ENCODE measurements at regions not wholly inside any gene's neighbourhood (a gene's known extent, or its start where the extent isn't known, plus 50 kb on each side); places are given as distances from the start of the nearest gene placed in this dataset.
"Not testable (repeated sequence)": the region's sequence is repeated elsewhere in the genome, so short reads cannot be mapped to it uniquely, and the experiment has no call there.

DNA sequence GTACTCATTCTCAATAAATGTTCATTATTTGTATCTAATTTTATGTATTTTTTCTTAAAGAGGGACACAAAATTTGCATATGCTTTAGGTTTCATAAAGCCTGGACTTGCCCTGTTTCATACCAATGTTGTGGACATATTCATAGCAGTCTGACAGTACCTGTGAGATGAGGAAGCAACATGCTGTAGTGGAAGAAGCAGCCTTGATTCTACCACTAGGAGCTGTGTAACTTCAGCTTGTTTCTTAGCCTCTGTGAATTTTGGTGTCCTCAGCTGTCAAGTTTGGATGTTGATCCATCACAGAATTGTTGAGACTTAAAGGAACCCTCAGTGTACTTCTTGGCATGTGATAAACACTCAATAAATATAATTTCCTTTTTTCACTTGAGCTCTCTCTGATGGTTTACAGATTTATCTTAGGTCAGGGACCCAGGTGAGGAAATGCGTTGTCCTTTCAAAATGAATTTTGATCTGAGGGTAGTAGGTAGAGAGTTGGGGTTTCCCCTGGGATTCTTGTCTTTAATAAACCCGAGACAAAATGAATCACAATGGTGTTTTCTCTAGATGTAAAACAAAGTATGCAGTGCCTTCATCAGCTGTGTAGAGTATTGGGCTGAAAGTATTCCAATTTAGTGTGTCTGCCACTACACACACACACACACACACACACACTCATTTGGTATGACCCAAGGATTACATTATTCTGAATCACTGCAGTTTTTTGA, 152.1 kb downstream of the KCNRG start:
- no peaks in the 10 kb centered on the region for H3K36me3 ChIP-seq
- no peak overlapping the region for H3K9ac ChIP-seq (ENCODE audit: low read depth in 2 of 2, low read length in 2 of 2)
- no peaks in the 10 kb centered on the region for H3K9me3 ChIP-seq
- no peaks in the 10 kb centered on the region for H3K27me3 ChIP-seq
- TF ChIP-seq, protein P1, sequence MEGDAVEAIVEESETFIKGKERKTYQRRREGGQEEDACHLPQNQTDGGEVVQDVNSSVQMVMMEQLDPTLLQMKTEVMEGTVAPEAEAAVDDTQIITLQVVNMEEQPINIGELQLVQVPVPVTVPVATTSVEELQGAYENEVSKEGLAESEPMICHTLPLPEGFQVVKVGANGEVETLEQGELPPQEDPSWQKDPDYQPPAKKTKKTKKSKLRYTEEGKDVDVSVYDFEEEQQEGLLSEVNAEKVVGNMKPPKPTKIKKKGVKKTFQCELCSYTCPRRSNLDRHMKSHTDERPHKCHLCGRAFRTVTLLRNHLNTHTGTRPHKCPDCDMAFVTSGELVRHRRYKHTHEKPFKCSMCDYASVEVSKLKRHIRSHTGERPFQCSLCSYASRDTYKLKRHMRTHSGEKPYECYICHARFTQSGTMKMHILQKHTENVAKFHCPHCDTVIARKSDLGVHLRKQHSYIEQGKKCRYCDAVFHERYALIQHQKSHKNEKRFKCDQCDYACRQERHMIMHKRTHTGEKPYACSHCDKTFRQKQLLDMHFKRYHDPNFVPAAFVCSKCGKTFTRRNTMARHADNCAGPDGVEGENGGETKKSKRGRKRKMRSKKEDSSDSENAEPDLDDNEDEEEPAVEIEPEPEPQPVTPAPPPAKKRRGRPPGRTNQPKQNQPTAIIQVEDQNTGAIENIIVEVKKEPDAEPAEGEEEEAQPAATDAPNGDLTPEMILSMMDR (IDR thresholded peaks at IDR 0.05): no peak
- no peak overlapping the region for H3K27ac ChIP-seq
- no peaks in the 10 kb centered on the region for H3K4me1 ChIP-seq
- DNase-seq: no peak
- intact Hi-C loops (cut with DNase I): no loop called here
- H3K4me3 ChIP-seq: no peak overlapping the region

DNA sequence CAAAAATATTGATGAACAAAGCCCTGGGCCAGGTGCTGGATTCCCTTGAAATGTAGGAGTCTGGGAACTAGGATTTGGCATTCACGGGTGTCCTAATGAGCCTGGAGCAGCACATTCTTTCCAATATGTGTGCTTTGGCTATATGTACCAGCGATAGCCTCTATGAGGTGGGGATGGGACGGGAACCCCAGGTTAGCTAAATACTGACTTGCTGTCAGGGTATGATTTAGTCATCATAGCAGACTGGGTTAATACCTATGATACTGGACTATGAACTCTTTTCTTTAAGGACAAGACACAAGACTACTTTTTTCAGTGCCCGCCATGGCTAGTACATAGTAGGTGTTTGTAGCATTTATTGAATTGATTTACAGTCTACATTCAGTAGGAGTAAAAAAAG, 152.7 kb downstream of the KCNRG start:
- H3K36me3 ChIP-seq: no peaks in the 10 kb centered on the region
- no peak for DNase-seq
- no peak overlapping the region for H3K9ac ChIP-seq (ENCODE audit: low read depth in 2 of 2, low read length in 2 of 2)
- H3K4me1 ChIP-seq: no peaks in the 10 kb centered on the region
- no peaks in the 10 kb centered on the region for H3K9me3 ChIP-seq
- intact Hi-C loops (cut with DNase I): no loop called here
- no peak overlapping the region for H3K27ac ChIP-seq
- H3K4me3 ChIP-seq: no peak overlapping the region
- no peaks in the 10 kb centered on the region for H3K27me3 ChIP-seq
- TF ChIP-seq, protein P1 (IDR thresholded peaks at IDR 0.05): no peak

DNA sequence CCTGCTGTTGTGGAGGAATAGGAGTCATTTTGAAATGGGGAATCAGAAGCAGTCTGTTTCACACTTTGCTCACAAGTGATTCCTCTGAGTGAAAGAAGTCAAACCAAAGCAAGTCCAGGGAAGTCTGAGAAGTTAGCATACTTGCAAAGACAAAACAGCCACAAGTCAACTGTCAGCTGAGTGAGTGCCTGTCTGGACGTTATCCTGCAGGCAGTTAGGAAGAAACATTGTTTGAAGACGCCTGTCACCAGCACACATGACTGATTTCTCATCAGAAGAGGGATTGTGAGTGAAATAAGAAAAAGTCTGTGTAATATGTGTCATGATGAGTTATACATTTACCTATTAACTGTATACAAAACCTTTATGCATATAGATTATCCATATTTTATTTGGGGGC, 153.5 kb downstream of the KCNRG start:
- no peaks in the 10 kb centered on the region for H3K27me3 ChIP-seq
- TF ChIP-seq, protein P1 (IDR thresholded peaks at IDR 0.05): no peak
- DNase-seq: no peak
- H3K36me3 ChIP-seq: no peaks in the 10 kb centered on the region
- no peak overlapping the region for H3K27ac ChIP-seq
- intact Hi-C loops (cut with DNase I): no loop called here
- no peak overlapping the region for H3K4me3 ChIP-seq
- H3K9me3 ChIP-seq: no peaks in the 10 kb centered on the region
- no peaks in the 10 kb centered on the region for H3K4me1 ChIP-seq
- no peak overlapping the region for H3K9ac ChIP-seq (ENCODE audit: low read depth in 2 of 2, low read length in 2 of 2)

DNA sequence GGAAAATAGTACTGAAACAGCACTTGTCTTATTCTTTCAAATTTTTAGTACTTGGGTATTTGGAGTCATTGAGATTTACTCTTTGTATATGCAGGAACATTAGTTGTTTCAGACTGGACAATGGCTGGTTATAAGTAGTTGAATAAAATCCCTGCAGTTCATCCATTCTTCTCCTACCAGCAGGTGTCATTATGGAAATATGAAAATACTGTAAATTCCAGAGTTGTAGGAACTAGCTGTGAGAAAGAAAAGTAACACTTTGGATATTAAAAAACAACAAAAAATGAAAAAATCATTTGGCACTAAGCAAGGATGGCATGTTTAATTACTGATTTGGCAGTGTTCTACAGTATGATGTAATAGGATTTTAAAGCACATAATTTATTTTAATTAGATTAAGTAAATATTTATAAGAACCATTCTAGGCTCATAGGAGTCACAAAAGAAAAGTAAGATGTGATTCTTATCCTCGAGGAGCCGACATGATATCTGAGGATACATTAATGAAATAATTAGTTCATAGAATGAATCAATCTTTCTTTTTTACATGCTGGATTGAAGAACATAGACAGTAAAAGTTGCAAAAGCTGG, 155.3 kb downstream of the KCNRG start:
- Histone ChIP-seq H3K4me3 (no peak overlapping the region), H3K9me3 (no peaks in the 10 kb centered on the region), H3K27me3 (no peaks in the 10 kb centered on the region), H3K9ac (ENCODE audit: low read depth in 2 of 2, low read length in 2 of 2) (no peak overlapping the region), H3K4me1 (no peaks in the 10 kb centered on the region), H3K27ac (no peak overlapping the region), H3K36me3 (no peaks in the 10 kb centered on the region)
- TF ChIP-seq, protein P1 (IDR thresholded peaks at IDR 0.05): no peak
- intact Hi-C loops (cut with DNase I): no loop called here
- no peak for DNase-seq

DNA sequence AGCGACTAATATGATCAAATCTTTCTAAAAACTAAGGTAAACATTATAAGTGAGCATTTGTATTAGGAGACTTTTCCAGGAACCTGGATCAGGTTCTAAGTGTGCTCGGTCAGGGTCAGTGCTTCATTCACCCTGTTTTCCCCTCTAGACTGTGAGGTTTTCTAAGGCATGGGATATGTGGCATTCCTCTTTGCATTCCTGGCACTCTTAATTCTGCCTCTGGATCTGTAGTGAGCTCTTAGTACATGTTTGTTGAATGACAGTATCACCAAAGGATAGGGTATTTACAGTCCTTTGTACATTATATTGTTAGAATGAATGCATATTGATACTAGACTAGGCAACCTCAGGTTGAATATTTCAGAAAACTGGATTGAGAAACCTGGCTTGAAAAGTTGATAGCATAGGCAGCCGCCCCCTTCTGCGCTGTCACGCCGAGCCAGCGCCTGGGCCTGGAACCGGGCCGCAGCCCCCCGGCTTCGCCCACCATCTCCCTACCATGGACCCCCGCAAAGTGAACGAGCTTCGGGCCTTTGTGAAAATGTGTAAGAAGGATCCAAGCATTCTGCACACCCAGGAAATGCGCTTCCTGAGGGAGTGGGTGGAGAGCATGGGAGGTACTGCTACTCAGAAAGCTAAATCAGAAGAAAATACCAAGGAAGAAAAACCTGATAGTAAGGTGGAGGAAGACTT, 156.5 kb downstream of the KCNRG start:
- intact Hi-C loops (cut with DNase I): no loop called here
- no peaks in the 10 kb centered on the region for H3K4me1 ChIP-seq
- DNase-seq: no peak
- no peak overlapping the region for H3K4me3 ChIP-seq
- no peaks in the 10 kb centered on the region for H3K36me3 ChIP-seq
- no peak overlapping the region for H3K27ac ChIP-seq
- TF ChIP-seq, protein P1 (IDR thresholded peaks at IDR 0.05): no peak
- no peak overlapping the region for H3K9ac ChIP-seq (ENCODE audit: low read depth in 2 of 2, low read length in 2 of 2)
- H3K9me3 ChIP-seq: no peaks in the 10 kb centered on the region
- H3K27me3 ChIP-seq: no peaks in the 10 kb centered on the region

DNA sequence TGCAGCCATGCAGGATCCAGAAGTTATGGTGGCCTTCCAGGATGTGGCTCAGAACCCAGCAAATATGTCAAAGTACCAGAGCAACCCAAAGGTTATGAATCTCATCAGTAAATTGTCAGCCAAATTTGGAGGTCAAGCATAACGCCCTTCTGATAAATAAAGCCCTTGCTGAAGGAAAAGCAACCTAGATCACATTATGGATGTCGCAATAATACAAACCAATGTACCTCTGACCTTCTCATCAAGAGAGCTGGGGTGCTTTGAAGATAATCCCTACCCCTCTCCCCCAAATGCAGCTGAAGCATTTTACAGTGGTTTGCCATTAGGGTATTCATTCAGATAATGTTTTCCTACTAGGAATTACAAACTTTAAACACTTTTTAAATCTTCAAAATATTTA, 157.8 kb downstream of the KCNRG start:
- H3K4me3 ChIP-seq; intact Hi-C loops (cut with DNase I); H3K9me3 ChIP-seq; H3K27ac ChIP-seq; H3K4me1 ChIP-seq; H3K36me3 ChIP-seq; DNase-seq; H3K9ac ChIP-seq (ENCODE audit: low read depth in 2 of 2, low read length in 2 of 2); H3K27me3 ChIP-seq: not testable (repeated sequence)

All from colonic mucosa (tissue), 4 donors.